ENCODE measurements at regions not wholly inside any gene's neighbourhood (a gene's known extent, or its start where the extent isn't known, plus 50 kb on each side); places are given as distances from the start of the nearest gene placed in this dataset.

DNA sequence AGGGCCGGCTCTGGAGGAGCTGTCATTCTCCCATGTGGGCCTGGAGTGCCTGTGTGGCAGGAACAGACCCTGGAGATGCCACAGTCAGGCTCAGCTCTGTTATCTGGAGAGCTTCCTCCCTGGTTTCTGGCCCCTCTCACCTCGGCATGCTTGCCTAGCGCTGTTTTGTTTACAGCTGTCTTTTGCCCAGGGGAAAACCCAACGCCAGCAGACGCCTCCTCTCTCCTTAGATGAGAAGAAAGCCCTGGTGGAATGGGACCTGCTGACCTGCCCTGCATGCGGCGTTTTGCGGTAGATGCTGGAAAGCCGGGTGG is 104.9 kb downstream of the CRYAA start:
- H3K4me1 ChIP-seq (ENCODE audit: insufficient read depth, low read length): no peaks in the 10 kb centered on the region
- no peaks in the 10 kb centered on the region for H3K36me3 ChIP-seq (ENCODE audit: insufficient read depth, low read length)
- H3K9me3 ChIP-seq (ENCODE audit: control insufficient read depth in 1 of 2, insufficient read depth in 1 of 2, low read length in 2 of 2): peaks cover 0 to 17% of the 10 kb centered on the region in 2 experiments
- Mint-ChIP-seq H3K9me3 (no peaks in the 10 kb centered on the region), H3K4me3 (no peak overlapping the region), H3K4me1 (ENCODE audit: low read depth) (no peaks in the 10 kb centered on the region), H3K27ac (no peak overlapping the region), H3K36me3 (ENCODE audit: low read depth) (no peaks in the 10 kb centered on the region), H3K27me3 (peaks cover 18% of the 10 kb centered on the region)
- CTCF ChIA-PET: no interaction called here
- POLR2A ChIA-PET: no interaction called here
- DNase-seq (no peak), ATAC-seq (ENCODE audit: poor library complexity) (no peak)
- no peak overlapping the region for H3K4me3 ChIP-seq (ENCODE audit: low read length)
- no peak overlapping the region for H3K27ac ChIP-seq (ENCODE audit: low read depth in 1 of 2, low read length in 2 of 2)
- intact Hi-C loops (cut with DNase I, micrococcal nuclease): no loop called here
- no peak for TF ChIP-seq CTCF (IDR thresholded peaks at IDR 0.05)
- H3K27me3 ChIP-seq (ENCODE audit: control insufficient read depth in 1 of 2, insufficient read depth in 2 of 2, low read length in 2 of 2): peaks cover 33 to 34% of the 10 kb centered on the region in 2 experiments

DNA sequence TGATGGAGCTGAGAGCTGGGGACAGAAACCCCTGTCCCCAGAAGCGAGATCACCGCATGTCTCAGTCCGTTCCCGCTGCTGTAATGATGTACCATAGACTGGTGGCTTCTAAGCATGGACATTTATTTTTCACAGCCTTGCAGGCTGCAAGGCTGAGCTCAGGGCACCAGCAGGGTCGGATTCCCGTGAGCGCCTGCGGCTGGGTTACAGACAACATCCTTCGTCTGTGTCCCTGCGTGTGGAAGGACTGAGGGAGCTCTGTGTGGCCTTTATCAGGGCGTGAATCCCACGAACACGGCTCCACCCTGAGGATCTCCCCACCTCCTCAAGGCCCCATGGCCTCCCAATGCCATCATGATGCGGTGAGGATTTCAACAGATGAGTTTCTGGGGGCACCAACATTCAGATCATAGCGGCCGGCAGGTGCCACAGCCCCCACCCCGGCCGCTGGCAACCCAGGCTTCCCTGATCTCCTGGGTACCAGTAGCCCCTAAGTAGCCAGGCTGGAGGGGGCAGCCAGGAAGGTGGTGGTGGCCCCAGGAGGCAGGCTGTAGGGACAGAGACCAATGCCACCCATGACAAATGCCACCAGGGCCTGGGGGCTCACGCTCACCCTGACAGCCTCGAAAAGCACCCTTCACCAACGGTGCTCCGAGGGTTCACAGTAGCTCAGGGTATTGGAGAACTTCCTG is 104.4 kb downstream of the CRYAA start:
- ATAC-seq (ENCODE audit: poor library complexity) (no peak), DNase-seq (no peak)
- peaks cover 0 to 17% of the 10 kb centered on the region in 2 experiments for H3K9me3 ChIP-seq (ENCODE audit: control insufficient read depth in 1 of 2, insufficient read depth in 1 of 2, low read length in 2 of 2)
- H3K4me3 ChIP-seq (ENCODE audit: low read length): no peak overlapping the region
- H3K36me3 Mint-ChIP-seq (ENCODE audit: low read depth): no peaks in the 10 kb centered on the region
- H3K27ac Mint-ChIP-seq: no peak overlapping the region
- H3K27me3 ChIP-seq (ENCODE audit: control insufficient read depth in 1 of 2, insufficient read depth in 2 of 2, low read length in 2 of 2): peaks cover 33 to 34% of the 10 kb centered on the region in 2 experiments
- peaks cover 17% of the 10 kb centered on the region for H3K27me3 Mint-ChIP-seq
- no peaks in the 10 kb centered on the region for H3K36me3 ChIP-seq (ENCODE audit: insufficient read depth, low read length)
- CTCF ChIA-PET: no interaction called here
- intact Hi-C loops (cut with DNase I, micrococcal nuclease): no loop called here
- no peak overlapping the region for H3K27ac ChIP-seq (ENCODE audit: low read depth in 1 of 2, low read length in 2 of 2)
- TF ChIP-seq CTCF (IDR thresholded peaks at IDR 0.05): no peak
- POLR2A ChIA-PET: no interaction called here
- no peaks in the 10 kb centered on the region for H3K4me1 ChIP-seq (ENCODE audit: insufficient read depth, low read length)
- H3K4me1 Mint-ChIP-seq (ENCODE audit: low read depth): no peaks in the 10 kb centered on the region
- H3K4me3 Mint-ChIP-seq: no peak overlapping the region
- no peaks in the 10 kb centered on the region for H3K9me3 Mint-ChIP-seq

DNA sequence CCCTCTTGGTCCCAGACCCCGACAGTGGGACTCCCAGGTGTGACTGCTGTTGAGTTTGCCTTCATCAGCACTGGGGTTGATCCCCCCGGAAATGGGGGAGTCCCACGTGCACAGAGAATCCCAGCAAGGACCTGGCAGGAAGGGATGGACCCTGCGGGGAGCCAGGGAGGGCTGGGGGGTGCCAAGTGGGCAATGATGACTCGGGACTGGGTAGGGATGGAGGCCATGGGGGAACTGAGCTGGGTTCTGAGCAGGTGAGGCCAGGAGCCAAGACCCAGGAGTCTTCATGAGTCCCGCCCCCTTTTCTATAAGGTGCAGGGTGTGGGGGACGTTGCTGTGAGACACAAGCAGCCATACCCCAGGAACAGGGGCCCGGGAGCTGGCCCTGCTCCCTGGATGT is 103.8 kb downstream of the CRYAA start:
- H3K27me3 ChIP-seq (ENCODE audit: control insufficient read depth in 1 of 2, insufficient read depth in 2 of 2, low read length in 2 of 2): peaks cover 33 to 34% of the 10 kb centered on the region in 2 experiments
- no peak for ATAC-seq (ENCODE audit: poor library complexity)

More for the DNA sequence above, 103.8 kb downstream of the CRYAA start:
- H3K36me3 Mint-ChIP-seq (ENCODE audit: low read depth): no peaks in the 10 kb centered on the region
- H3K4me3 Mint-ChIP-seq: no peak overlapping the region
- H3K9me3 Mint-ChIP-seq: no peaks in the 10 kb centered on the region
- Histone ChIP-seq H3K9me3 (ENCODE audit: control insufficient read depth in 1 of 2, insufficient read depth in 1 of 2, low read length in 2 of 2) (peaks cover 0 to 17% of the 10 kb centered on the region in 2 experiments), H3K4me3 (ENCODE audit: low read length) (no peak overlapping the region), H3K27ac (ENCODE audit: low read depth in 1 of 2, low read length in 2 of 2) (no peak overlapping the region), H3K36me3 (ENCODE audit: insufficient read depth, low read length) (no peaks in the 10 kb centered on the region), H3K4me1 (ENCODE audit: insufficient read depth, low read length) (no peaks in the 10 kb centered on the region)
- peaks cover 11% of the 10 kb centered on the region for H3K27me3 Mint-ChIP-seq
- intact Hi-C loops (cut with DNase I, micrococcal nuclease): no loop called here
- H3K27ac Mint-ChIP-seq: no peak overlapping the region
- no peaks in the 10 kb centered on the region for H3K4me1 Mint-ChIP-seq (ENCODE audit: low read depth)
- DNase-seq: no peak
- POLR2A ChIA-PET: no interaction called here
- CTCF ChIA-PET: no interaction called here
- TF ChIP-seq CTCF (IDR thresholded peaks at IDR 0.05): no peak
